ENCODE measurements at regions not wholly inside any gene's neighbourhood (a gene's known extent, or its start where the extent isn't known, plus 50 kb on each side); places are given as distances from the start of the nearest gene placed in this dataset.

- TF ChIP-seq POLR2AphosphoS5 (IDR thresholded peaks at IDR 0.05; ENCODE audit: low read depth, low read length) (no peak), REST (IDR thresholded peaks at IDR 0.05; ENCODE audit: insufficient read depth in 1 of 2, low read depth in 2 of 2, low read length in 2 of 2) (no peak), TAF1 (IDR thresholded peaks at IDR 0.05; ENCODE audit: borderline replicate concordance, insufficient read depth, low read length) (no peak)
Measured at GRCh38 chr6:113432521-113433334, 424.4 kb upstream of the MARCKS start.
